ENCODE measurements at regions not wholly inside any gene's neighbourhood (a gene's known extent, or its start where the extent isn't known, plus 50 kb on each side); places are given as distances from the start of the nearest gene placed in this dataset.

GRCh38 chr2:13676269-13676668 is 956.2 kb upstream of the LRATD1 start:
- Histone ChIP-seq H3K9ac (ENCODE audit: insufficient read depth, low read depth, low read length) (no peak overlapping the region), H3K4me1 (ENCODE audit: insufficient read depth, low read length) (no peaks in the 10 kb centered on the region), H3K4me2 (ENCODE audit: low read depth, low read length) (no peak overlapping the region), H3K9me3 (ENCODE audit: low read length) (peaks cover 97% of the 10 kb centered on the region), H3K79me2 (ENCODE audit: insufficient read depth, low read length) (no peaks in the 10 kb centered on the region), H4K20me1 (ENCODE audit: insufficient read depth, low read length) (no peaks in the 10 kb centered on the region), H3K27me3 (ENCODE audit: control insufficient read depth in 1 of 2, insufficient read depth in 2 of 2, low read length in 2 of 2) (no peaks in the 10 kb centered on the region), H2AFZ (ENCODE audit: low read length) (no peak overlapping the region), H3K36me3 (replicated peaks in 1 of 2; ENCODE audit: control insufficient read depth in 1 of 2, insufficient read depth in 2 of 2, low read length in 2 of 2) (no peaks in the 10 kb centered on the region), H3K4me3 (replicated peaks in 1 of 3; ENCODE audit: insufficient read depth in 1 of 3, low read depth in 2 of 3, low read length in 3 of 3) (no peak overlapping the region), H3K27ac (ENCODE audit: extremely low read length, insufficient read depth, low read length) (no peak overlapping the region)
- ATAC-seq (no peak), DNase-seq (ENCODE audit: low spot score) (no peak), FAIRE-seq (no peak)
- ChIA-PET CTCF (ENCODE audit: low intra/inter-chr PET ratio, low total read pairs) (no interaction called here), POLR2A (no interaction called here)
- intact Hi-C loops (cut with micrococcal nuclease; ENCODE audit: unreplicated experiment) (no loop called here), in situ Hi-C loops (cut with HindIII; ENCODE audit: extremely low pct_ligation_motif_present, low pct_unique_long_range_greater_than_20kb) (no loop called here)
- TF ChIP-seq SATB2 (CRISPR knock-in tag; IDR thresholded peaks at IDR 0.05) (no peak), SALL1 (CRISPR knock-in tag; IDR thresholded peaks at IDR 0.05) (no peak), ZNF138 (CRISPR knock-in tag; IDR thresholded peaks at IDR 0.05; ENCODE audit: low read depth) (no peak), ZNF687 (CRISPR knock-in tag; IDR thresholded peaks at IDR 0.05) (no peak), HOXA7 (CRISPR knock-in tag; IDR thresholded peaks at IDR 0.05) (no peak), CBX5 (CRISPR knock-in tag; IDR thresholded peaks at IDR 0.05; ENCODE audit: borderline replicate concordance) (no peak)
- TF ChIP-seq, protein P1, sequence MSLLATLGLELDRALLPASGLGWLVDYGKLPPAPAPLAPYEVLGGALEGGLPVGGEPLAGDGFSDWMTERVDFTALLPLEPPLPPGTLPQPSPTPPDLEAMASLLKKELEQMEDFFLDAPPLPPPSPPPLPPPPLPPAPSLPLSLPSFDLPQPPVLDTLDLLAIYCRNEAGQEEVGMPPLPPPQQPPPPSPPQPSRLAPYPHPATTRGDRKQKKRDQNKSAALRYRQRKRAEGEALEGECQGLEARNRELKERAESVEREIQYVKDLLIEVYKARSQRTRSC (CRISPR knock-in tag; IDR thresholded peaks at IDR 0.05; ENCODE audit: low read depth): no peak
- BruUV-seq (replicated peaks): no TSS peak
- WGBS (ENCODE audit: low lambda C conversion rate): 24% methylated on average over 2 of the region's 2 CpGs

All from HepG2 (cell line).